ENCODE measurements at regions not wholly inside any gene's neighbourhood (a gene's known extent, or its start where the extent isn't known, plus 50 kb on each side); places are given as distances from the start of the nearest gene placed in this dataset.

DNA sequence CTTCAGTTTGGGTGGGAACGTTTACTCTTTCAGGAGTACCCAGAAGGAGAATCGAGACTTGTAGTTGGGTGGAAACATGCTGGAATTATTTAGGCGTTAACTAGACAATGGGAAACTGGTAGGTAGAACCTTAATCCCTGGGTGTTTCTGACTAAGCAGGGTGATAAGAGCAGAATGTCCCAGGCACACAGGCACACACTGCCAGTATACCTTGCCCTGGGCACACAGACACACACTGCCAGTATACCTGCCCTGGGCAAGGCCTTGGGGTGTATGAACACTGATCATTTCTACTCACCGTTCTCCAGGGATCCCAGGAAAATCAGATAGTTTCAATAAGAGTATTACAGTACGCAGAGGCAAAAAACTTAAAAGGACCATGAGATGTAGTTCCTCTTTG, 115.5 kb downstream of the SNAPC1 start (continued):
- TF ChIP-seq, protein P1, sequence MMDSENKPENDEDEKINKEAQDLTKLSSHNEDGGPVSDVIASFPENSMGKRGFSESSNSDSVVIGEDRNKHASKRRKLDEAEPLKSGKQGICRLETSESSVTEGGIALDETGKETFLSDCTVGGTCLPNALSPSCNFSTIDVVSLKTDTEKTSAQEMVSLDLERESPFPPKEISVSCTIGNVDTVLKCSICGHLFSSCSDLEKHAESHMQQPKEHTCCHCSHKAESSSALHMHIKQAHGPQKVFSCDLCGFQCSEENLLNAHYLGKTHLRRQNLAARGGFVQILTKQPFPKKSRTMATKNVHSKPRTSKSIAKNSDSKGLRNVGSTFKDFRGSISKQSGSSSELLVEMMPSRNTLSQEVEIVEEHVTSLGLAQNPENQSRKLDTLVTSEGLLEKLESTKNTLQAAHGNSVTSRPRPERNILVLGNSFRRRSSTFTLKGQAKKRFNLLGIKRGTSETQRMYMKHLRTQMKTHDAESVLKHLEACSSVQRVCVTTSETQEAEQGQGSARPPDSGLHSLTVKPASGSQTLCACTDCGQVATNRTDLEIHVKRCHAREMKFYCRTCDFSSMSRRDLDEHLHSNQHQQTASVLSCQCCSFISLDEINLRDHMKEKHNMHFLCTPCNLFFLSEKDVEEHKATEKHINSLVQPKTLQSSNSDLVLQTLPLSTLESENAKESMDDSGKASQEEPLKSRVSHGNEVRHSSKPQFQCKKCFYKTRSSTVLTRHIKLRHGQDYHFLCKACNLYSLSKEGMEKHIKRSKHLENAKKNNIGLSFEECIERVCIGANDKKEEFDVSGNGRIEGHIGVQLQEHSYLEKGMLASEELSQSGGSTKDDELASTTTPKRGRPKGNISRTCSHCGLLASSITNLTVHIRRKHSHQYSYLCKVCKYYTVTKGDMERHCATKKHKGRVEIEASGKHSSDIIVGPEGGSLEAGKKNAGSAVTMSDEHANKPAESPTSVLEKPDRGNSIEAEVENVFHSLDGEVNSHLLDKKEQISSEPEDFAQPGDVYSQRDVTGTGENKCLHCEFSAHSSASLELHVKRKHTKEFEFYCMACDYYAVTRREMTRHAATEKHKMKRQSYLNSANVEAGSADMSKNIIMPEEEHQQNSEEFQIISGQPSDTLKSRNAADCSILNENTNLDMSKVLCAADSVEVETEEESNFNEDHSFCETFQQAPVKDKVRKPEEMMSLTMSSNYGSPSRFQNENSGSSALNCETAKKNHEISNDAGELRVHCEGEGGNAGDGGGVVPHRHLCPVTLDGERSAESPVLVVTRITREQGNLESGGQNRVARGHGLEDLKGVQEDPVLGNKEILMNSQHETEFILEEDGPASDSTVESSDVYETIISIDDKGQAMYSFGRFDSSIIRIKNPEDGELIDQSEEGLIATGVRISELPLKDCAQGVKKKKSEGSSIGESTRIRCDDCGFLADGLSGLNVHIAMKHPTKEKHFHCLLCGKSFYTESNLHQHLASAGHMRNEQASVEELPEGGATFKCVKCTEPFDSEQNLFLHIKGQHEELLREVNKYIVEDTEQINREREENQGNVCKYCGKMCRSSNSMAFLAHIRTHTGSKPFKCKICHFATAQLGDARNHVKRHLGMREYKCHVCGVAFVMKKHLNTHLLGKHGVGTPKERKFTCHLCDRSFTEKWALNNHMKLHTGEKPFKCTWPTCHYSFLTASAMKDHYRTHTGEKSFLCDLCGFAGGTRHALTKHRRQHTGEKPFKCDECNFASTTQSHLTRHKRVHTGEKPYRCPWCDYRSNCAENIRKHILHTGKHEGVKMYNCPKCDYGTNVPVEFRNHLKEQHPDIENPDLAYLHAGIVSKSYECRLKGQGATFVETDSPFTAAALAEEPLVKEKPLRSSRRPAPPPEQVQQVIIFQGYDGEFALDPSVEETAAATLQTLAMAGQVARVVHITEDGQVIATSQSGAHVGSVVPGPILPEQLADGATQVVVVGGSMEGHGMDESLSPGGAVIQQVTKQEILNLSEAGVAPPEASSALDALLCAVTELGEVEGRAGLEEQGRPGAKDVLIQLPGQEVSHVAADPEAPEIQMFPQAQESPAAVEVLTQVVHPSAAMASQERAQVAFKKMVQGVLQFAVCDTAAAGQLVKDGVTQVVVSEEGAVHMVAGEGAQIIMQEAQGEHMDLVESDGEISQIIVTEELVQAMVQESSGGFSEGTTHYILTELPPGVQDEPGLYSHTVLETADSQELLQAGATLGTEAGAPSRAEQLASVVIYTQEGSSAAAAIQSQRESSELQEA (CRISPR knock-in tag; IDR thresholded peaks at IDR 0.05; ENCODE audit: not compliant biosample characterization) = no peak
- TF ChIP-seq GZF1 (CRISPR knock-in tag; IDR thresholded peaks at IDR 0.05) (no peak), ZNF766 (CRISPR knock-in tag; IDR thresholded peaks at IDR 0.05; ENCODE audit: borderline replicate concordance) (no peak)
- TF ChIP-seq, protein P2, sequence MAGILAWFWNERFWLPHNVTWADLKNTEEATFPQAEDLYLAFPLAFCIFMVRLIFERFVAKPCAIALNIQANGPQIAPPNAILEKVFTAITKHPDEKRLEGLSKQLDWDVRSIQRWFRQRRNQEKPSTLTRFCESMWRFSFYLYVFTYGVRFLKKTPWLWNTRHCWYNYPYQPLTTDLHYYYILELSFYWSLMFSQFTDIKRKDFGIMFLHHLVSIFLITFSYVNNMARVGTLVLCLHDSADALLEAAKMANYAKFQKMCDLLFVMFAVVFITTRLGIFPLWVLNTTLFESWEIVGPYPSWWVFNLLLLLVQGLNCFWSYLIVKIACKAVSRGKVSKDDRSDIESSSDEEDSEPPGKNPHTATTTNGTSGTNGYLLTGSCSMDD (CRISPR knock-in tag; IDR thresholded peaks at IDR 0.05) = no peak

Measured in HepG2 (cell line).